ENCODE measurements at regions not wholly inside any gene's neighbourhood (a gene's known extent, or its start where the extent isn't known, plus 50 kb on each side); places are given as distances from the start of the nearest gene placed in this dataset.

DNA sequence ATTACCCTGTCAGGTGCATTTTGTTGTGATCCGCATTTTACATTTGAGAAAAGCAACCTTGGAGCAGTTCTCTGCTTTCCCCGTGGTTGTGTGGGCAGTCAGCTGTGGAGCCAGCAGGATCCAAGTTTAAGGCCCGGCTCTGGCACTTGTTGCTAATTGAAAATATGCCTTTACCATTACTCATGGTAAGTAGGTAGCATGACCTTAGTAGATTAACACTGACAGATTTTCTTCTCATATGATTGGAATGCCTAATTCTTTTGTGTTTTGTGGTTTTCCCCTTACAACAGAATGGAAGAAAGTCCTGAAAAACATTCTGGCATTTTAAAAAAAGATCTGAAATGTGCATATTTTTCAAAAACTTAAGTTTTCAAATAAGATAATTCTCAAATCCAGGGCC, 246.5 kb upstream of the LRRN1 start:
- Histone ChIP-seq H3K79me2 (ENCODE audit: insufficient read depth, low read length) (no peaks in the 10 kb centered on the region), H3K9me3 (ENCODE audit: insufficient read depth, low read depth, low read length) (no peaks in the 10 kb centered on the region), H3K4me2 (ENCODE audit: low read length) (peak overlapping the region; percentile 72), H3K27ac (ENCODE audit: low read depth, low read length) (peak overlapping the region; percentile 69), H2AFZ (ENCODE audit: low read depth, low read length) (no peak overlapping the region), H3K4me3 (ENCODE audit: insufficient read depth, low read depth, low read length) (peak overlapping the region; percentile 26), H3K4me1 (ENCODE audit: insufficient read depth, low read length) (peaks cover 23% of the 10 kb centered on the region), H4K20me1 (ENCODE audit: insufficient read depth, low read length) (no peaks in the 10 kb centered on the region), H3K36me3 (ENCODE audit: insufficient read depth, low read length) (no peaks in the 10 kb centered on the region), H3K27me3 (ENCODE audit: insufficient read depth, low read length) (no peaks in the 10 kb centered on the region), H3K9ac (ENCODE audit: low read length) (peak overlapping the region; percentile 41)
- H3K9me3 Mint-ChIP-seq (ENCODE audit: unreplicated experiment), result peaks cover under 1% of the 10 kb centered on the region
- no peak for TF ChIP-seq EZH2 (IDR thresholded peaks at IDR 0.05; ENCODE audit: insufficient read depth, low read length)
- TF ChIP-seq CTCF (IDR thresholded peaks at IDR 0.05; ENCODE audit: insufficient read depth, low read depth, low read length), result no peak
- FAIRE-seq (no peak), DNase-seq (ENCODE audit: low read depth) (peak; percentile 92)
- H3K4me3 Mint-ChIP-seq (ENCODE audit: unreplicated experiment), result no peak overlapping the region
- no peaks in the 10 kb centered on the region for H3K36me3 Mint-ChIP-seq (ENCODE audit: low read depth, unreplicated experiment)
- peaks cover 3% of the 10 kb centered on the region for H3K4me1 Mint-ChIP-seq (ENCODE audit: low read depth, unreplicated experiment)
- no peak overlapping the region for H3K27ac Mint-ChIP-seq (ENCODE audit: unreplicated experiment)
- no peaks in the 10 kb centered on the region for H3K27me3 Mint-ChIP-seq (ENCODE audit: low read depth, unreplicated experiment)

DNA sequence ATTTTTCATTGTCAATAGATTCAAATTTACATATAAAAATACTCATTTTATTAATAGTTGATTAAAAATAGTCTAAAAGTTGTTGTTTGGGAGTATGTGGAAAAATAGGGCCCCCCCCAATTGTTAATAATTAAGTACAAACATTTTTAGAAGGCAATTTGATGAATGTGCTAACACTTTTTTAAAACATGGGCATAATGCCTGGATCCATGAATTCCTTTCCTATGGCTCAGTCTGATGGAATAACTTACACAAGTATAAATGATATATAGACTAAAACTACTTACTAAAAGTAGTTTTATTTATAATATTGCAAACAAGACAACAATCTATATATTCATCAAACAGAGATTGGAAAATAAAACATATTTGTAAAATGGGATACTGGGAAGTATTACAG, 247.2 kb upstream of the LRRN1 start:
- H3K27ac ChIP-seq (ENCODE audit: low read depth, low read length), result peak overlapping the region; percentile 40
- Mint-ChIP-seq H3K4me1 (ENCODE audit: low read depth, unreplicated experiment) (peaks cover 3% of the 10 kb centered on the region), H3K36me3 (ENCODE audit: low read depth, unreplicated experiment) (no peaks in the 10 kb centered on the region), H3K27ac (ENCODE audit: unreplicated experiment) (no peak overlapping the region), H3K27me3 (ENCODE audit: low read depth, unreplicated experiment) (no peaks in the 10 kb centered on the region), H3K4me3 (ENCODE audit: unreplicated experiment) (no peak overlapping the region), H3K9me3 (ENCODE audit: unreplicated experiment) (no peaks in the 10 kb centered on the region)
- no peaks in the 10 kb centered on the region for H3K9me3 ChIP-seq (ENCODE audit: insufficient read depth, low read depth, low read length)
- H3K9ac ChIP-seq (ENCODE audit: low read length), result no peak overlapping the region
- no peaks in the 10 kb centered on the region for H3K36me3 ChIP-seq (ENCODE audit: insufficient read depth, low read length)
- H3K4me1 ChIP-seq (ENCODE audit: insufficient read depth, low read length), result peaks cover 23% of the 10 kb centered on the region
- no peaks in the 10 kb centered on the region for H3K79me2 ChIP-seq (ENCODE audit: insufficient read depth, low read length)
- FAIRE-seq, result no peak
- no peaks in the 10 kb centered on the region for H3K27me3 ChIP-seq (ENCODE audit: insufficient read depth, low read length)
- H4K20me1 ChIP-seq (ENCODE audit: insufficient read depth, low read length), result no peaks in the 10 kb centered on the region
- no peak overlapping the region for H3K4me2 ChIP-seq (ENCODE audit: low read length)
- no peak overlapping the region for H2AFZ ChIP-seq (ENCODE audit: low read depth, low read length)
- H3K4me3 ChIP-seq (ENCODE audit: insufficient read depth, low read depth, low read length), result no peak overlapping the region
- peak; percentile 60 for DNase-seq (ENCODE audit: low read depth)
- TF ChIP-seq EZH2 (IDR thresholded peaks at IDR 0.05; ENCODE audit: insufficient read depth, low read length) (no peak), CTCF (IDR thresholded peaks at IDR 0.05; ENCODE audit: insufficient read depth, low read depth, low read length) (no peak)

DNA sequence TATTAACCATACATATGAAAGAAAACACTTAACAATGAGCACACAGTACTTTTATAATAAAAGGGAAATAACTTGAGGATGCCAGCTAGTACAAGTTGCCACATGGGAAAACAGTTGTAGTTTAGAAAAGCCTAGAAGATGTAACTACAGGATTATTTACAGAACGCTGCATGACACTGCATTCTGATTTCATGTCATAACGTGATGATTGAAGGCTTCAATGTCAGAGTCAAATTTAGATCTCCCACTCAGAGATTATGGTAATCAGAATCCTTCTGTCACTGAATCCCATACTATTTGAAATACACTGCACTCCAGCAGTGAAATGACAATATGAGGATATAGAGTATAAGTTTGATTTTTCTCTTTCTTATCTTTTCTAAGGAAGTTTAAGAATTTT, 253.9 kb upstream of the LRRN1 start:
- Histone ChIP-seq H3K36me3 (ENCODE audit: insufficient read depth, low read length) (no peaks in the 10 kb centered on the region), H3K9ac (ENCODE audit: low read length) (no peak overlapping the region), H3K27me3 (ENCODE audit: insufficient read depth, low read length) (no peaks in the 10 kb centered on the region), H3K4me3 (ENCODE audit: insufficient read depth, low read depth, low read length) (no peak overlapping the region), H3K9me3 (ENCODE audit: insufficient read depth, low read depth, low read length) (no peaks in the 10 kb centered on the region), H3K79me2 (ENCODE audit: insufficient read depth, low read length) (no peaks in the 10 kb centered on the region), H4K20me1 (ENCODE audit: insufficient read depth, low read length) (no peaks in the 10 kb centered on the region), H3K4me2 (ENCODE audit: low read length) (no peak overlapping the region), H3K4me1 (ENCODE audit: insufficient read depth, low read length) (no peaks in the 10 kb centered on the region), H3K27ac (ENCODE audit: low read depth, low read length) (no peak overlapping the region), H2AFZ (ENCODE audit: low read depth, low read length) (no peak overlapping the region)
- Mint-ChIP-seq H3K4me1 (ENCODE audit: low read depth, unreplicated experiment) (no peaks in the 10 kb centered on the region), H3K36me3 (ENCODE audit: low read depth, unreplicated experiment) (no peaks in the 10 kb centered on the region), H3K9me3 (ENCODE audit: unreplicated experiment) (no peaks in the 10 kb centered on the region), H3K4me3 (ENCODE audit: unreplicated experiment) (no peak overlapping the region), H3K27ac (ENCODE audit: unreplicated experiment) (no peak overlapping the region), H3K27me3 (ENCODE audit: low read depth, unreplicated experiment) (no peaks in the 10 kb centered on the region)
- TF ChIP-seq CTCF (IDR thresholded peaks at IDR 0.05; ENCODE audit: insufficient read depth, low read depth, low read length), result no peak
- TF ChIP-seq EZH2 (IDR thresholded peaks at IDR 0.05; ENCODE audit: insufficient read depth, low read length), result no peak
- FAIRE-seq (no peak), DNase-seq (ENCODE audit: low read depth) (no peak)
